ENCODE measurements at regions not wholly inside any gene's neighbourhood (a gene's known extent, or its start where the extent isn't known, plus 50 kb on each side); places are given as distances from the start of the nearest gene placed in this dataset.

- Histone ChIP-seq H3K4me2 (no peak overlapping the region), H3K79me2 (no peaks in the 10 kb centered on the region), H3K36me3 (replicated peaks; ENCODE audit: insufficient read depth, low read depth) (no peaks in the 10 kb centered on the region), H3K4me1 (ENCODE audit: insufficient read depth) (no peaks in the 10 kb centered on the region), H2AFZ (no peak overlapping the region), H4K20me1 (ENCODE audit: insufficient read depth, poor library complexity, severe bottlenecking) (no peaks in the 10 kb centered on the region), H3K9me2 (replicated peaks; ENCODE audit: insufficient read depth) (no peaks in the 10 kb centered on the region), H3K27ac (no peak overlapping the region), H3K9me3 (ENCODE audit: low read depth) (no peaks in the 10 kb centered on the region), H3K4me3 (no peak overlapping the region), H3K27me3 (no peaks in the 10 kb centered on the region)
- 56% methylated on average over 5 of the region's 5 CpGs for whole genome bisulfite sequencing (ENCODE audit: low lambda C conversion rate, missing lambda C conversion rate)
- TF ChIP-seq EZH2 (IDR thresholded peaks at IDR 0.05; ENCODE audit: borderline replicate concordance) (no peak), CTCF (IDR thresholded peaks at IDR 0.05; ENCODE audit: poor library complexity) (no peak), EZH2phosphoT487 (IDR thresholded peaks at IDR 0.05; ENCODE audit: low read depth, severe bottlenecking, unreplicated experiment) (no peak)
- no peak for DNase-seq (ENCODE audit: low spot score)
These were observed 68.9 kb upstream of the CARD11 start for GRCh38 chr7:3112479-3113134.

GRCh38 chr7:3114917-3115316 is 71.2 kb upstream of the CARD11 start:
- Histone ChIP-seq H3K27me3 (no peaks in the 10 kb centered on the region), H3K36me3 (replicated peaks; ENCODE audit: insufficient read depth, low read depth) (no peaks in the 10 kb centered on the region), H3K9me2 (replicated peaks; ENCODE audit: insufficient read depth) (no peaks in the 10 kb centered on the region), H3K79me2 (no peaks in the 10 kb centered on the region), H2AFZ (no peak overlapping the region), H3K4me3 (no peak overlapping the region), H3K27ac (no peak overlapping the region), H3K4me2 (no peak overlapping the region), H3K4me1 (ENCODE audit: insufficient read depth) (no peaks in the 10 kb centered on the region), H3K9me3 (ENCODE audit: low read depth) (no peaks in the 10 kb centered on the region), H4K20me1 (ENCODE audit: insufficient read depth, poor library complexity, severe bottlenecking) (no peaks in the 10 kb centered on the region)
- DNase-seq (ENCODE audit: low spot score), result no peak
- TF ChIP-seq CTCF (IDR thresholded peaks at IDR 0.05; ENCODE audit: poor library complexity) (no peak), EZH2phosphoT487 (IDR thresholded peaks at IDR 0.05; ENCODE audit: low read depth, severe bottlenecking, unreplicated experiment) (no peak), EZH2 (IDR thresholded peaks at IDR 0.05; ENCODE audit: borderline replicate concordance) (no peak)
- WGBS (ENCODE audit: low lambda C conversion rate, missing lambda C conversion rate), result 62% methylated on average over 5 of the region's 5 CpGs

- no peaks in the 10 kb centered on the region for H4K20me1 ChIP-seq (ENCODE audit: insufficient read depth, poor library complexity, severe bottlenecking)
- H3K4me1 ChIP-seq (ENCODE audit: insufficient read depth), result no peaks in the 10 kb centered on the region
- no peak overlapping the region for H3K4me3 ChIP-seq
- no peak for DNase-seq (ENCODE audit: low spot score)
- no peak for TF ChIP-seq CTCF (IDR thresholded peaks at IDR 0.05; ENCODE audit: poor library complexity)
- TF ChIP-seq EZH2 (IDR thresholded peaks at IDR 0.05; ENCODE audit: borderline replicate concordance), result no peak
- no peak for TF ChIP-seq EZH2phosphoT487 (IDR thresholded peaks at IDR 0.05; ENCODE audit: low read depth, severe bottlenecking, unreplicated experiment)
- no peaks in the 10 kb centered on the region for H3K9me2 ChIP-seq (replicated peaks; ENCODE audit: insufficient read depth)
- no peak overlapping the region for H3K4me2 ChIP-seq
- no peak overlapping the region for H3K27ac ChIP-seq
- no peaks in the 10 kb centered on the region for H3K79me2 ChIP-seq
- no peaks in the 10 kb centered on the region for H3K36me3 ChIP-seq (replicated peaks; ENCODE audit: insufficient read depth, low read depth)
- no peaks in the 10 kb centered on the region for H3K9me3 ChIP-seq (ENCODE audit: low read depth)
- 32% methylated on average over 2 of the region's 2 CpGs for WGBS (ENCODE audit: low lambda C conversion rate, missing lambda C conversion rate)
- no peak overlapping the region for H2AFZ ChIP-seq
- no peaks in the 10 kb centered on the region for H3K27me3 ChIP-seq
These were observed 73.4 kb upstream of the CARD11 start for GRCh38 chr7:3117081-3117480.
